OCI-LY1 (cell line): ENCODE measurements at regions not wholly inside any gene's neighbourhood (a gene's known extent, or its start where the extent isn't known, plus 50 kb on each side); places are given as distances from the start of the nearest gene placed in this dataset.

Source experiments
- CTCF ChIP-seq: fragments of 200-600 bp; sonication (generic), shearing (Covaris generic); IDR thresholded peaks from 2 replicates; pipeline ENCODE4 v1.5.1; 2017; ENCODE audit warnings: mild to moderate bottlenecking, antibody characterized with exemption, low read length, moderate library complexity, mixed read lengths
- EZH2 ChIP-seq: fragments of 200-600 bp; sonication (generic), shearing (Covaris generic); IDR thresholded peaks from 2 replicates; pipeline ENCODE4 v1.8.0; 2017; ENCODE audit warnings: borderline replicate concordance, mixed run types, mild to moderate bottlenecking, antibody characterized with exemption, low read length, moderate library complexity, mixed read lengths

GRCh38 chr20:51333446-51333845 is 209.1 kb downstream of the NFATC2 start:
- no peak for TF ChIP-seq CTCF
- no peak for TF ChIP-seq EZH2
